Gastroesophageal sphincter (tissue), 4 donors: ENCODE measurements at regions not wholly inside any gene's neighbourhood (a gene's known extent, or its start where the extent isn't known, plus 50 kb on each side); places are given as distances from the start of the nearest gene placed in this dataset.
"Not testable (repeated sequence)": the region's sequence is repeated elsewhere in the genome, so short reads cannot be mapped to it uniquely, and the experiment has no call there.

Source experiments
- ATAC-seq: fragments of 150-250 bp; one replicate; pipeline ENCODE4 v1.9.1; 2016; ENCODE audit warnings: mild to moderate bottlenecking, moderate library complexity
- H3K27ac ChIP-seq, 4 donors: fragments of 200-600 bp; sonication (generic) in 3 of 4; 1 replicate in 3 of 4; 2 replicates in 1 of 4; pipeline ENCODE4 v1.5.1; 2016 to 2019
- H3K27me3 ChIP-seq: fragments of 200-600 bp; sonication (generic); one replicate; pipeline ENCODE4 v1.5.1; 2019
- H3K36me3 ChIP-seq, 2 donors: fragments of 200-600 bp; sonication (generic); one replicate each; pipeline ENCODE4 v1.5.1; 2019; ENCODE audit warnings: control low read depth in 1 of 2
- H3K4me1 ChIP-seq, 3 donors: fragments of 200-600 bp; sonication (generic); 1 replicate in 2 of 3; 2 replicates in 1 of 3; pipeline ENCODE4 v1.5.1; 2016 to 2019; ENCODE audit warnings: control low read depth in 2 of 3
- H3K4me3 ChIP-seq, 2 donors: fragments of 200-600 bp; sonication (generic); one replicate each; pipeline ENCODE4 v1.5.1; 2019; ENCODE audit warnings: mild to moderate bottlenecking in 1 of 2, moderate library complexity in 1 of 2
- H3K9me3 ChIP-seq, 3 donors: fragments of 200-600 bp; sonication (generic); one replicate each; pipeline ENCODE4 v1.5.1; 2017 to 2019; ENCODE audit warnings: control low read depth in 2 of 3
- EP300 ChIP-seq: sonication (generic); formaldehyde crosslinking; IDR thresholded peaks from one replicate; pipeline ENCODE4 v1.6.1; 2017; ENCODE audit warnings: antibody characterized with exemption, mild to moderate bottlenecking
- POLR2A ChIP-seq, 2 donors: fragments of 450-650 bp; IDR thresholded peaks; one replicate each; pipeline ENCODE4 v1.6.1; 2017; ENCODE audit warnings: antibody characterized with exemption in 2 of 2, mild to moderate bottlenecking in 2 of 2, moderate library complexity in 1 of 2
- POLR2AphosphoS5 ChIP-seq: sonication (generic); formaldehyde crosslinking; IDR thresholded peaks from one replicate; pipeline ENCODE4 v1.6.1; 2017; ENCODE audit warnings: antibody characterized with exemption
- WGBS, 2 donors: methylation state at CpG; one replicate each; pipeline ENCODE4 v1.1.5; 2018; ENCODE audit warnings: low coverage in 1 of 2; 5-methylcytosine and 5-hydroxymethylcytosine counted together
- TF ChIP-seq, protein P1 (sequence below), 4 experiments: fragments of 200-600 bp in 2 of 4; fragments of 450-650 bp in 2 of 4; sonication (generic) in 1 of 4; IDR thresholded peaks; one replicate each; pipeline ENCODE4 v1.5.1; 2017 to 2019; ENCODE audit warnings: antibody characterized with exemption in 4 of 4, mild to moderate bottlenecking in 2 of 4, moderate library complexity in 2 of 4

DNA sequence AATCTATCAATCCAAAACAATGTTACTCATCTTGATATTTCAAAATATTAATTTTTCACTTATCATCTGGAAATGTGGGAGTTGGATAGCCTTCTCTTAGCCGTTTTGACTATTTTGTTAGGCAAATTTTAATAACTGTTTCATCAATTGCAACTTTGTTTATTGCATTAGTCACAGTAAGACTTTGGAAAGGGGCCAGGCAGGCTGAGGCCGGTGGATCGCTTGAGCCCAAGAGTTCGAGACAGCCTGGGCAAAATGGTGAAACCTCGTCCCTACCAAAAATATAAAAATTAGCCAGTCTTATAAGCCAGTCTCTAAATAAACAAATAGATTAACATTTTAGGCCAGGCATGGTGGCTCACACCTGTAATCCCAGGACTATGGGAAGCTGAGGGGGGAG is 113.0 kb upstream of the NR5A2 start:
- no peaks in the 10 kb centered on the region for H3K27me3 ChIP-seq
- WGBS, 2 donors = 40 to 67% methylated on average over 2 to 5 of the region's 5 CpGs
- H3K27ac ChIP-seq = no peak overlapping the region
- H3K4me1 ChIP-seq = no peaks in the 10 kb centered on the region
- ATAC-seq = no peak
- H3K4me3 ChIP-seq = no peak overlapping the region
- H3K36me3 ChIP-seq = no peaks in the 10 kb centered on the region
- TF ChIP-seq, protein P1, sequence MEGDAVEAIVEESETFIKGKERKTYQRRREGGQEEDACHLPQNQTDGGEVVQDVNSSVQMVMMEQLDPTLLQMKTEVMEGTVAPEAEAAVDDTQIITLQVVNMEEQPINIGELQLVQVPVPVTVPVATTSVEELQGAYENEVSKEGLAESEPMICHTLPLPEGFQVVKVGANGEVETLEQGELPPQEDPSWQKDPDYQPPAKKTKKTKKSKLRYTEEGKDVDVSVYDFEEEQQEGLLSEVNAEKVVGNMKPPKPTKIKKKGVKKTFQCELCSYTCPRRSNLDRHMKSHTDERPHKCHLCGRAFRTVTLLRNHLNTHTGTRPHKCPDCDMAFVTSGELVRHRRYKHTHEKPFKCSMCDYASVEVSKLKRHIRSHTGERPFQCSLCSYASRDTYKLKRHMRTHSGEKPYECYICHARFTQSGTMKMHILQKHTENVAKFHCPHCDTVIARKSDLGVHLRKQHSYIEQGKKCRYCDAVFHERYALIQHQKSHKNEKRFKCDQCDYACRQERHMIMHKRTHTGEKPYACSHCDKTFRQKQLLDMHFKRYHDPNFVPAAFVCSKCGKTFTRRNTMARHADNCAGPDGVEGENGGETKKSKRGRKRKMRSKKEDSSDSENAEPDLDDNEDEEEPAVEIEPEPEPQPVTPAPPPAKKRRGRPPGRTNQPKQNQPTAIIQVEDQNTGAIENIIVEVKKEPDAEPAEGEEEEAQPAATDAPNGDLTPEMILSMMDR (IDR thresholded peaks at IDR 0.05) = no peak
- TF ChIP-seq EP300 (no peak), POLR2AphosphoS5 (no peak), POLR2A (IDR thresholded peaks at IDR 0.05) (no peak)
- no peaks in the 10 kb centered on the region for H3K9me3 ChIP-seq

DNA sequence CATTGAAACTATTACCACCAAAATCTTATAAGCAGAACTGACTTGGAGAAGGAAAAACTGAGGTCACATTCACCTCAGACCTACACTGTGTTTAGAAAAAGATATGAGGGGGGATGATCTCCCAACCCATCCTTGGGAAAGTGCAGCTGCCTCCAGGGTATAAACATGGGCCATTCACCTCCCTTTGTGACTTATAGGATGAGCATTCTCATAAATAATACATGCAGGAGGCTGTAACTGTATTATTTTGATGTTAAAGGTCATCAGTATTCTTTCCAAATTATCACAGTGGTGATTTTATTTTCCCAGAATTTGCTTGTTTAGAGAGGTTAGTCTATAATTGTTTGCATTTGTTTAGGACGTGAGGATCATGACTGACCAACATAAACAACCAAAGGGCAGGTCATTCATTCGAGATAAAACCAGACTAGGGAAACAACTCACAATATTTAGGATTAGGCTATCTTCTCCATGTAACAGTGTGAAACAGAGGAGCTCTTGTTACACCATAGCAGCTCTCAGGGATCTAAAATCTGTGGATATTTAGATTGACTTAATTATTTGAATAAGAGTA is 109.2 kb upstream of the NR5A2 start:
- no peak for ATAC-seq
- 21 to 31% methylated on average over 2 of the region's 2 CpGs for WGBS, 2 donors

DNA sequence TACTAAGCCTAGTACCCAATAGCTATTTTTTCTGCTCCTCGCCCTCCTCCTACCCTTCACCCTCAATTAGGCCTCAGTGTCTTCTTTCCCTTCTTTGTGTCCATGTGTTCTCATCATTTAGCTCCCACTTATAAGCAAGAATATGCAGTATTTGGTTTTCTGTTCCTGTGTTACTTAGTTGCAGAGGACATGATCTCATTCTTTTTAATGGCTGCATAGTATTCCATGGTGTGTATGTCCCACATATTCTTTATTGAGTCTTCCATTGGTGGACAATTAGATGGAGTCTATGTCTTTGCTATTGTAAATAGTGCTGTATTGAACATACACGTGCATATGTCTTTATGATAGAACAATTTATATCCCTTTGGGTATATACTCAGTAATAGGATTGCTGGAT is 106.9 kb upstream of the NR5A2 start:
- 92 to 100% methylated on average over 2 of the region's 2 CpGs for WGBS, 2 donors
- ATAC-seq = no peak

More for the DNA sequence above, 109.2 kb upstream of the NR5A2 start:
- no peaks in the 10 kb centered on the region for H3K9me3 ChIP-seq
- H3K4me1 ChIP-seq = no peaks in the 10 kb centered on the region
- TF ChIP-seq POLR2A (IDR thresholded peaks at IDR 0.05) (no peak), POLR2AphosphoS5 (no peak), EP300 (no peak)
- TF ChIP-seq, protein P1 (IDR thresholded peaks at IDR 0.05) = no peak
- H3K4me3 ChIP-seq = no peak overlapping the region
- H3K36me3 ChIP-seq = no peaks in the 10 kb centered on the region
- H3K27ac ChIP-seq = no peak overlapping the region
- H3K27me3 ChIP-seq = no peaks in the 10 kb centered on the region

DNA sequence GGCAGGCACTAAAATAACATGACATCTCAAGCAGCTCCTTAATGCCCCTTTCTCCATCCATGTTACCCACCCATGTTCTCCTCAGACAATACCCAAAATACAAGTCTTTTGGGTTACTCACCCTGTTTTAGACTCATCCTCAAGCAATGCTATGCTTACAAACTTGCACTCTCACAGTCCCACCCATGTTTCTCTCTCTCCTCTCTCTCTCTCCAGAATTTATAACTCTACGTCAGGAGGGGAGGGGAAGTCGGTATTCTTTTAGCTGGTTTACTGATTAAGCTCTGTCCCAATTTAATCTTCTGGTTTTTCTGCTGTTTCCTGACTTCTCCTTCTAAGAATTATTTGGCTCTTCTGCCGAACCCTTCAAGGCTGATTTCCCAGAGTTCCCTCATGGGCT is 98.0 kb upstream of the NR5A2 start:
- Histone ChIP-seq H3K4me3 (no peak overlapping the region), H3K4me1 (no peaks in the 10 kb centered on the region), H3K27ac (no peak overlapping the region), H3K27me3 (no peaks in the 10 kb centered on the region), H3K36me3 (no peaks in the 10 kb centered on the region), H3K9me3 (no peaks in the 10 kb centered on the region)
- WGBS, 2 donors = 67 to 90% methylated on average over 2 to 3 of the region's 3 CpGs
- ATAC-seq = no peak
- TF ChIP-seq POLR2A (IDR thresholded peaks at IDR 0.05) (no peak), EP300 (no peak), POLR2AphosphoS5 (no peak)
- TF ChIP-seq, protein P1 (IDR thresholded peaks at IDR 0.05) = no peak

More for the DNA sequence above, 106.9 kb upstream of the NR5A2 start:
- TF ChIP-seq EP300 (no peak), POLR2AphosphoS5 (no peak), POLR2A (IDR thresholded peaks at IDR 0.05) (no peak)
- TF ChIP-seq, protein P1 (IDR thresholded peaks at IDR 0.05) = no peak
- H3K4me3 ChIP-seq = no peak overlapping the region
- no peaks in the 10 kb centered on the region for H3K36me3 ChIP-seq
- H3K9me3 ChIP-seq = no peaks in the 10 kb centered on the region
- H3K27ac ChIP-seq = no peak overlapping the region
- no peaks in the 10 kb centered on the region for H3K27me3 ChIP-seq
- H3K4me1 ChIP-seq = no peaks in the 10 kb centered on the region

DNA sequence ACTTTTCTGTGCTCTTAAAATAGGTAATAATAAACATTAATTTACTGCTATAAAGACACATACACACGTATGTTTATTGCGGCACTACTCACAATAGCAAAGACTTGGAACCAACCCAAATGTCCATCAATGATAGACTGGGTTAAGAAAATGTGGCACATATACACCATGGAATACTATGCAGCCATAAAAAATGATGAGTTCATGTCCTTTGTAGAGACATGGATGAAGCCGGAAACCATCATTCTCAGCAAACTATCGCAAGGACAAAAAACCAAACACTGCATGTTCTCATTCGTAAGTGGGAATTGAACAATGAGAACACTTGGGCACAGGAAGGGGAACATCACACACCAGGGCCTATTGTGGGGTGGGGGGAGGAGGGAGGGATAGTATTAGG is 97.4 kb upstream of the NR5A2 start:
- not testable (repeated sequence) for H3K9me3 ChIP-seq, H3K4me3 ChIP-seq, H3K4me1 ChIP-seq, H3K36me3 ChIP-seq, ATAC-seq, H3K27ac ChIP-seq, H3K27me3 ChIP-seq
- 96% methylated on average over 4 of the region's 5 CpGs for WGBS, 2 donors
